GM19468 (cell line): ENCODE measurements at regions not wholly inside any gene's neighbourhood (a gene's known extent, or its start where the extent isn't known, plus 50 kb on each side); places are given as distances from the start of the nearest gene placed in this dataset.

Experiments used
- ATAC-seq: cut with Tn5 transposase; IDR thresholded peaks from one replicate; pipeline ENCODE4 v1.9.1; 2021; ENCODE audit warnings: mild to moderate bottlenecking, moderate library complexity, moderate number of reproducible peaks; ENCODE audit not compliant: unreplicated experiment; ENCODE audit errors: extremely low read depth

DNA sequence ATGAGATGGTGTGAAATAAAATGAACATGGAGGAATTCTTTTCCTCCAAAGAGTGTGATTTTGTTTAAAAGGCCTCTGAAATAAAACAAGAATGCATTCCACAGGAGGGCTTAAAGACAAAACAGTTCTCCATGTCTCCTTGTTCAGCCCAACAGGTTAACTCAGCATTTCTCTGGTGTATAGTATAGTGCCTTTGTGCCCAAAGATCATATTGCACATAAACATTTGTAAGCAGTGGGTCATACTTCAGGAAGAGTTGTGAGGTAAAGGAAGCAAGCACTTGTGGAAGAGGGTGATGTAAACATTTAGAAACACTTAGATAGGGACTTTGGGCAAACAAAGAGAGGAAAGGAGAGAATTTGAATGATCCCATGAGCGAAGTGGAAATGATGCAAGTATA is 433.9 kb downstream of the SIPA1L2 start:
- no peak for ATAC-seq

GRCh38 chr1:232194424-232194823 is 435.5 kb downstream of the SIPA1L2 start:
- ATAC-seq = no peak

- no peak for ATAC-seq
Observed at GRCh38 chr1:232193451-232193783, 436.5 kb downstream of the SIPA1L2 start.

DNA sequence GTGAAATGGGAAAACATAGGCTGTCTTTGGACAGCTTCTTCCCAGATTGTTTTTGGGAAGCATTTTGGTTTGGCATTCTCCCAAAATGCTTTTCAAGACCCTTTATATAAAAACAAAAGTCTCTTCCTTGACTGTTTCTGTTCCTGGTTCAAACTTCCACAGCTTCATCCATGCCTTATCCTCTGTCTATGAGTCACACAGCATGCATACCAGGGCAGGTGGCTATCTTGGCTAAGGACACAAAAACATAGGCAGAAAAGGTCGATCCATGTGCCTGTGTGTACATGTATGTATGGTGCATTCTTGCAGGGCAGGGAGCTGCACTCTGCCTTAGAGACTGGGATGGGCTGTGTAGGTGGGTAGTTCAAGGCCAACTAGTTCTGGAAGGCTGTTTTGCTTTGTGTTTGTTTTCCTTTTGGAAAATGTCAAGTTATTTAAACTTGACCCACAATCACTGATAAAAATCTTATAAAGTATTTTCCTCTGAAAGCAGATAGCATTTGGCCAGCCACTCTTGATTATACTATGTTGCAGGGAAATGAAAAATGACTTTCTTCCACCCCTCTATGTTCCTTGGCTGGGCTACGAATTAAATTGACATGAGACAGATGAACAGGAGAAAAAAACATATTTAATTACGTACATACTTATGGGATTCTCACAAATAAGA is 437.0 kb downstream of the SIPA1L2 start:
- ATAC-seq = no peak

DNA sequence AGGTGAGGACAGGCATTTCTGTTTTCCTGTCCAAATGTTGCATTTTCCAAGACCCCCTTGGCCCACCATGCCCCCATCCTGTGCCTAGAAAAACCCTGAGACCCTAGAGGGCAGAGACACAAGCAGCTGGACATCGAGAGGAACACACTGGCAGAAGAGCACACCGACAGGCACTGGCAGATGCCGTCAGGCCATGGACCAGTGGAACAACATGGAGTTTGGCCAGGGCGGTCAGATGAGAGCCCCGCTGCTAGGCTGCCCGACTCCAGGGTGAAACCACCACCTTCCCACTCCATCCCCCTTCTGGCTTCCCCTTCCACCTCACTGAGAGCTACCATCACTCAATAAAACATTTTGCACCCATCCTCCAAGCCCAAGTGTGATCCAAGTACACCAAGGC is 438.4 kb downstream of the SIPA1L2 start:
- no peak for ATAC-seq

DNA sequence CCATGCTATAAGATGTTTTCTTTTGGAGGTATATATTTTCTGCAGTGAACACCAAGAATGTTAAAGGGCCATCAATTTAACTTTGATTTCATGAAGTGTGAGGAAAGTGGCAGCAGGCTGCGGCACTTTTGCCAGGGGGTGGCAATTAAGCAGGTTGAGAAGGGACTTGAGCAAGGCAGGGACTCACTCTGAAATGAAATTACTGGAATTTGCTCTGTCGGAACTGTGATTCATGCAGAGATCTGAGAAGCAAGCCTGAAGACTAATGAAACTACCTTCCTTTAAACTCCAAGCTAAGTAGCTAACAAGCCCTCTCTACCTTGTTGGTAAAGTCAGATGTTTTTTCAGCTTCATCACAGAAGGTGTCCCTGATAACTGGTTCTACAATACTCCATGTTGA is 441.6 kb downstream of the SIPA1L2 start:
- ATAC-seq = no peak

- ATAC-seq = no peak
Observed at GRCh38 chr1:232186931-232187330, 443.0 kb downstream of the SIPA1L2 start.

GRCh38 chr1:232184561-232185530 is 445.1 kb downstream of the SIPA1L2 start:
- ATAC-seq = no peak

GRCh38 chr1:232183802-232184201 is 446.1 kb downstream of the SIPA1L2 start:
- no peak for ATAC-seq

- ATAC-seq = no peak
Observed at GRCh38 chr1:232183266-232183800, 446.6 kb downstream of the SIPA1L2 start.

DNA sequence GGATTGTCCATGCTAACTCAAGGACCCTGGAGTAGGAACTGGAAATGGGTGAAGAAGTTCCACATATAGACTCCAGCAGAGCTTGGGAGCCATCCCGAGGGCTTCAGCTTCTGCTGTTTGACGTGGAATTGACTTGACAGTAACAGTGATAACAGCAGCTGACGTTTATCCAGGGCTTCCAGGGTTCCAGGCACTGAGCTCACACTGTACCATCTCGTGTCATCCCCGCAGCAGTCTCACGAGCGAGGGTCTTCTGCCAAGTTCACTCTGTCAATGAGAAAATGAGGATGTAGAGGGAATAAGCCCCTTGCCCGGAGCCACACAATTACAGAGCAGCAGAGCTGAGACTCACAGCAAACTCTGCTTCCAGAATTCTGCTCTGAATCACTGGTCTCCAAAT is 447.7 kb downstream of the SIPA1L2 start:
- ATAC-seq = no peak

GRCh38 chr1:232180779-232181136 is 449.2 kb downstream of the SIPA1L2 start:
- ATAC-seq = no peak

- ATAC-seq = no peak
Observed at GRCh38 chr1:232179896-232180778, 449.8 kb downstream of the SIPA1L2 start.

GRCh38 chr1:232178191-232178590 is 451.7 kb downstream of the SIPA1L2 start:
- ATAC-seq = no peak

- no peak for ATAC-seq
Observed at GRCh38 chr1:232177438-232177837, 452.5 kb downstream of the SIPA1L2 start.

- no peak for ATAC-seq
Observed at GRCh38 chr1:232176222-232176621, 453.7 kb downstream of the SIPA1L2 start.

- no peak for ATAC-seq
Observed at GRCh38 chr1:232174306-232174705, 455.6 kb downstream of the SIPA1L2 start.

- ATAC-seq = no peak
Observed at GRCh38 chr1:232172563-232172962, 457.4 kb downstream of the SIPA1L2 start.

- ATAC-seq = no peak
Observed at GRCh38 chr1:232170909-232171308, 459.0 kb downstream of the SIPA1L2 start.

GRCh38 chr1:232169436-232169835 is 460.5 kb downstream of the SIPA1L2 start:
- ATAC-seq = no peak
